HG03439 (cell line): ENCODE measurements at regions not wholly inside any gene's neighbourhood (a gene's known extent, or its start where the extent isn't known, plus 50 kb on each side); places are given as distances from the start of the nearest gene placed in this dataset.

Experiments
- ATAC-seq: cut with Tn5 transposase; IDR thresholded peaks from one replicate; pipeline ENCODE4 v1.9.1; 2021; ENCODE audit warnings: mild to moderate bottlenecking, moderate library complexity; ENCODE audit not compliant: unreplicated experiment

DNA sequence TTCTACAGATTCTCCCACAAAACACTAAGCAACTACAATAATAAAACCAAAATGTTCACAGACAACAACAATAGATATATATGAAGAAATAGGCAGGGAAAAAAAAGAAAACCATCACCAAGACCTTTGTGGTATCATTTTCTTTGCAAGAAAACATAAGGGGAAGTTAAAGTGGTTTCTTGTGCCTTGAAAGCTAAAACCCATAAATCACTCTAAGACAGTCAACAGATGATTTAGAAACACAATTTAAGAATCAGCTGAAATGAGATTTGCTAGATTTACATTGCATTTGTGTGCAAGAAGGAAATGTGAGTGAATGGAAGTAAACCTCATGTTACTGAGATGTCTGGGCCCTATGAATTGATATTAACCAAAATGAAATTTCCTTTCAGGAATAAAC, 1265.4 kb upstream of the GJE1 start:
- ATAC-seq: no peak

DNA sequence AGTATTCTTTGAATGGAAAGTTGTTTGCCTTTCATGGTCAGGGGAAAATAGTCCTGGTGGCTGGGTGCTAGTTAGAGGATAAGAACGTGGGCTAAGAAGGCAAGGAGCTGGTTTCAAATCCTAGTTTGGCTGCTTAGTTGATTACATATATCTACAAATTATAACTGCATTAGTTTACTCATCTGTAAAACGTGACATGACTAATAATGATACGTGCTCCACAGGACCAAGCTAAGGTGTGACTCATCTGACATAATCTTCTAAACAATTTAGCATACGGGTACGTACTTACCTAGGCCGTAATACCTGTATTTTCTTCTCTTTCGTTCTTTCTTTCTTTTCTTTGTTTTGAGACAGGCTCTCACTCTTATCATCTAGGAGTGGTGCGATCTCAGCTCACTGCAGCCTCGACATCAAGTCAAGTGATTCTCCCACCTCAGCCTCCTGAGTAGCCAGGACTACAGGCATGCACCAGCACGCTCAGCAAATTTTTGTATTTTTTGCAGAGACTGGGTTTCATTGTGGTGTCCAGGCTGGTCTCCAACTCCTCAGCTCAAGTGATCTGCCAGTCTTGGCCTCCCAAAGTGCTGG, 1274.2 kb upstream of the GJE1 start:
- ATAC-seq: no peak

DNA sequence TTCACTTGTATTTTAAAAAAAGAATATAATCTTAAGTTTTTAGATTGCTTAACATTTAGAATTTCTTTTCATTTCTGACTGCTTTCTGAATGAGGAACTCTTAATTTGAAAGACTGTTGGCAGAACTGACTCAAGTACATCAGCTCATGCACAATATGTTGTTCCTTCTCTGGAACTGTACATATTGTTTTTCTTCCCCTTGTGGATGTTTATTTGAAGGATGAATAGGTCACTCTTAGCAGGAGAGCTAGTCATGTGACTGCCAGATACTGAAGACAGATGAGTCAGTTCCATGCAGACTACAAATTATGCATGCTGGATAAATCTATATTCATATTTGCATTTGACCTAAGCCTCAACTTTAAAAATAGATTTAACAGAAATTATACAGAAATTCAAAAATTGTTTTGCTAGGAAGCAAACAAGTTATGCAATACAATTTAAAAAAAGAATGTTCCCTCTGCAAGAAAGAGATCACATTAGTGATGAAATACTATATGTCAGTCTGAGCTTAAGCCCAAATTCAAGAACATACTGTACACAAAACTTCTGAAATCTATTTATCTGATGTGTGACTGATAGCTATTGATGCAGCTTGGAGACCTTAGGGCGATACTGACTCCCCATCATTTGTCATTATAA, 1274.9 kb upstream of the GJE1 start:
- ATAC-seq: no peak

DNA sequence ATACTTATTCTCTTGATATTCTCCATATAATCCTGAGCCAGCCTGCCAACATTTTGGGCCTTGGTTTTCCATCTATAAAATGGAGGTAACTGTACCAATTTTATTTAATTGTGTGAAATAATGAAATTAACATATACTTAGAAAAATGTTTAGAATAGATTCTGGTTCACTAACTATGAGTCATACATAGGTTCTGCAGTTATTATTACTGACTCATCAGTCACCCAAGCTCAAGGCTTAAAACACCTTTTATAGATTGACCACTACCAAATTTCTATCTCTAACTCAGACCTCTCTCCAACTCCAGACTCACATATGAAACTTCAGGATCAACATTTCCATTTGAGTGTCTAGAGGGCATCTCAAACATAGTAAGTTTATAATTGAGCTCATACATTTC, 1277.2 kb upstream of the GJE1 start:
- no peak for ATAC-seq

DNA sequence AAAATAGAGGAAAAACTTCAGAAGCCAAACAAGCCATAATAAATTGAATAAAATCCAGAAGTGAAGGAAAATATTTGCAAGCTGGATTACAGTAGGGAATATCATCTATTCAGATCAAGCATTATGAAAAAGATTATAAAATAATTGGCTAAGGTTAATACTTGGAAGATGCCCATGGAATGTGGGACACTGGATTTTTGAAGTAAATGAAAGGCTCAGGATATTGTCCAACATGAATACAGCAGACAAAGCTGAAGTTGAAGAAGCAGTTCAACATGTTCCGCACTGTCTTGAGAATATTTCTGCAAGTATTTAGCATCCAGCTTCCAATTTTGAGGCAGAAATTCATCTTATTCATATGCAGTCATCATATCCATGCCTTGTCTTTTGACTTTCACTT, 1278.4 kb upstream of the GJE1 start:
- ATAC-seq: no peak

DNA sequence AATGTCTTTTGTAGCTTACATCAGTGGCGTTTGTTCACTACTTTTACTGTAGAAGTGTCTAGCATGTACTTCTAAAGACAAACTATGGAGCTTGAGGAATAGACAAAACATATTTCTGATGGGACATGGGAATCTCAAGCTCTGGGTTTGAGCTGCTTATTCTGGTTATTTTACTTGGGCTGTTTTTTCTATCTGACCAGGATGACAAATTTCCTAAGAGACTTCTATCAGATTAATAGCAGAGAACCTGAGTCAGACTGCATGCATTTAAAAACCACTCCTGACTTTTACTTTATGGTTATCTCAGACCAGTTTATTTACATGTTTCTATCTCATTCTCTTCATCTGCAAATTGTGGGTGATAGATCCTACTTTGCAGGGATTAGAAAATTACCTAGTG, 1282.3 kb upstream of the GJE1 start:
- ATAC-seq: no peak

DNA sequence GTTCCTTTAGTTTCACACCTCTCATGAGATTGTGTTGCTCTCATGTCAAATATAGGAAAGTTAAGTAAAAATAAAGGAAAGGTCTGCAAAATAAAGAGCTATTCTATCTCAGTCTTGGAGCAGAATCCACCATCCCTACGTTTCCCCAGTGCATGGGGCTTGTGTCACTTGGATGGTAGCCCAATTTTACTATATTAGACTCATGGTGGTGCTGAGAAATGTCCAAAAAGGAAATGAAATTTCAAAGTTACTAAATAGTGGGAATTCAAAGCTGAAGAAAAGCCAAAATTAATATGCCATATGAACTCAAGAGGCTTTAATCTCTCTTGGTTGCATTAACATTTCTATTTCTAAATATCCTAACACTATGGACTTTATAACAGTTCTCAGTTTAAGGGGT, 1283.3 kb upstream of the GJE1 start:
- ATAC-seq: no peak

DNA sequence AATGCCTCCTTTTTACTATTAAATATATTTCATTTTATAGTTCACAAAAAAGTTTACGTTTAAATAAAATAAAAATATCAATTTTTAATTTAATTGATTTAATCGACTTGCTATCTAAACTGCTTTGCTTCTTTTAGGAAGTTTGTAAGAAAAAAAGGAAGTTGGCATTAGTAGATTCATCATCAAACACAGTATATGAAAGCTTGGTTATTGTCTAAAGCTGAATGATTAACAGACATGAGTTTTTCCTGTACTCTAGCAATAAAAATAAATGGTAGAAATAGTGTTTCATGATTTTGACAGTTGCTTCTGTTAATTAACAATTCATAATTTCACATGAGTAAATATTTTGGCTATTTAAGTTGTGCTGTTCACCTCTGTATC, 1285.5 kb upstream of the GJE1 start:
- ATAC-seq: no peak

DNA sequence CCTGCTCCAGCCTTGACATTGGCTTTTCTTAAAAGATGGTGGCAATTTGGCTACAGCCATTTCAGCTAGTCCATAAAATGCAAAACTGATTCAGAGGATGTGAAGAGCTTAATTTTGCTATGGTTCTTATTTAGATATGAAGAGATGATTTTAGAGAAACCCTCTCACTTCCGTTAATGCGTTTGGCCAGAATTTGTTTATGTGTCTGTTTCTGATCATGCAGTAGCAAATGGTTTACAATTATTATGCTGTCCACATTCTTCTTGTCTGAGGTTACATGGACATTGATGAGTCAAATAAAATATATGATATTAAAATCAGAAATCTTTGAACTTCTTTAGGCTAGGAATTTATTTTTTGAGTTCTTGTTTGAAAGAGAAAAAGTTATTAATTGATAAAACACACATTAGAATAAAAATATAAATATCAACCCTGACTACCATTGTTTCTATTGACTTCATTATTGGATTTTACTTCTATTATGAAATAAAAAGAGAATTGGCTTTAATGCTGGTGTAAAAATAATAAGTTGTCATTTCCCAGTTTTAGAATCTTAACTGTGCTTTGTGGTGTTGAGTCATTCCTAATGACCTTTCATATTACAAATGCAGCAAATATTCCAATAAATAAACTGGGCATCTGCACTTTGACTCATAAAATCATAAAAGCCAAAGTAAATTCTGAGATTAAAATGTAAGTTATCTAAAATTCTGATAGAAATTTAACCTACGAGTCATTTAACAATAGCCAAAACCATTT, 1286.0 kb upstream of the GJE1 start:
- ATAC-seq: no peak

DNA sequence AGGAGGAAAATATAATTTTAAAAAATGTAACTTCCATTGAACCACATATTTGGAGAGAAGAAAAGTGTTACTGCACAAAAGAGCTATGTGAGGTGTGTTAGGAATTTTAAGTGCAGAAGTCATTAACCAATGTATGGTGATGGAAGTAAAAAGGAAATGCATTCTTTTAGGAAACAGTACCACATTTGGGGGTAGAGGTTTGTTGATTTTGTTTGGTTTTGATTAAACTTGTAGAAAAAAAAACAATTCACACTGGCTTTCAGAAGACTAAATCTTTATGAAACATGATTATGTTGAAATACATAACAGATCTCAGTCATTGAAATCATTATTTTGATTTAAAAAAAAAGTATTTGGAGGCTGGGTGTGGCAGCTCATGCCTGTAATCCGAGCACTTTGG, 1287.0 kb upstream of the GJE1 start:
- ATAC-seq: no peak

DNA sequence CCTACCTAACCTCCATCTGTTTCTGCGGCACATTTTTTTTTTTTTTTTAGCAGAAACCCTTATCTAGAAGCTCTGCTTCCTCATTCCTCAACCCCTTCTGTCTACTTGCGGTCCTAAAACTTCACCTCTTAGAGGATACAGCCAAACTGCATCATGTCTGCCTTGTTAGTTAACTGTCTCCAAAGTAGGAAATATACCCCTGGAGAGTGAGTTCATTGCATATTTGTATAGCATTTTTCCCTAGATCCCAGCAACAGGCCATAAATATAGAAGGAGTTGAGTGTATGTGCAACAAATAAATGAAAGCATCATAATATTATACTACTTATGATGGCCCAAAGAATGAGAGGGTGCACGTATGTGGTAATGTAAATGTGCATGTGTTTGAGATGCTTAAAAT, 1288.6 kb upstream of the GJE1 start:
- no peak for ATAC-seq

DNA sequence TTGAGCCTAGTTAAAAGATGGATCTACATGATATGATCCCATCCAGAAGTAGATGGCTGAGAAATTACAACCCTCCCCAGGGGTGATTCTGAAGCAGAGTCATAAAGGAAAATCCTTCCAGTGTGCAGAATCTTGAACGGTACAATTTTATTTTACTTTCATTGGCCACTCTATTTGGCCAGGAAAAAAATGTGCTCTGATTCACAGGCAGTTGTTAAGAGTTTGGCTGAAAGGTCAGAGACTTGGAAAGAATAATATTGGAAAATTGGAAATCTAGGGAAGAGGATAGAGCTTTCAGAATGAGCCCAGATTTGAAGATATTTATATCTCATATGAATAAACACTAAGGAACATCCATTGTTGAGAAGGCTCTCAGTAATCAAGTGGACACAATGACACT, 1299.3 kb upstream of the GJE1 start:
- no peak for ATAC-seq

DNA sequence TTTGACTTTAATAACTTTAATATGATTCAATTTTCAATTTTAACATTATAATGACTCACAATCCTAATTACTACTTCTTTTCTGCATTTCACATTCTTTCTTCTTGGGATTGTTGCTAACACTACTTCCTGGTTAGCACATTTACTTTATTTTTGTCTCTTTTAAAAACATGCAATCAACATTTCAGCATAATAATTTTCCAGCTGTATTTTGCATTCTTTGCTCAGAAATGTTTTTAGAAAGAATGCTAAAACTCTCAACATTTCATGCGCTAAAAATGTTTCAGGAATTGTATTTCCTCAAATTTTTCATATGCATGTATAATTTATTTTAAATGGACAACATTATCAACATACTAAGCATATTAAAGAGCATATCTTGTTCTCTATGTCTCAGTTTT, 1302.1 kb upstream of the GJE1 start:
- ATAC-seq: no peak

DNA sequence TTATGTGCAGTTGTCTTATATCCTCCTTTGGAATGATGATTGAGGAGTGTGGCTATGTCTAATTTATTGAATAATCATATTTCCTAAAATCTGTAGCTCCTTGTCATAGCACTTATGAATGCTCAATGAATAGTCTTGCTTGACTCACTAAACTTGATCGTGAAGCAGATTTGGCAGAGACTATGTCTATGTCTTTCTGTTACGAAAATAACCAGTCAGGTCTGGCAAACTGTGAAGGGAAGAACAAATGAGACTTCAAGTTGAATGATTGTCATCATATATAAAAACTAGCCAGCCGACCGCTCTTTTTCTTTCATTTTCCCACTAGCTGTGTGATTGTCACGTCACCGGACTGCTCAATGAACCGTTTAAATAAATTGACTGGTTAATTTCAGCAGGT, 1303.9 kb upstream of the GJE1 start:
- ATAC-seq: no peak

DNA sequence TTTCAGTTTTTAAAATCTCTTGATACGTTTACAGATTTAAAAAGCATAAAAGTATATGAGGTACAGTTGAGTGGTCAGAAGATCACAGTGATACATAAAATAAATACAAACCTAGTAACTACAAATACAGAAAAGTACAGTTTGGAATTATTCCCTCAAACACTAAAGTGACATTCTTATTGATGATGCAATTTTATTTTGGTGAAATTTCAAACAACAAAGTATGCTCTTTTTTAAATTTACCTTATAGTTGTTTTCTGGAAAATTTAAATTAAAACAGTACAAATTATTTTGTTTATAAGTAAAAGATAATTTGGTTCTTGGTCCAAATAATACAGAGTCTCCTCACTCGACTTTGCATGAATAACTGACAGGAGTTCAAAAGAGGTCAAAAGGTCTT, 1305.1 kb upstream of the GJE1 start:
- no peak for ATAC-seq

DNA sequence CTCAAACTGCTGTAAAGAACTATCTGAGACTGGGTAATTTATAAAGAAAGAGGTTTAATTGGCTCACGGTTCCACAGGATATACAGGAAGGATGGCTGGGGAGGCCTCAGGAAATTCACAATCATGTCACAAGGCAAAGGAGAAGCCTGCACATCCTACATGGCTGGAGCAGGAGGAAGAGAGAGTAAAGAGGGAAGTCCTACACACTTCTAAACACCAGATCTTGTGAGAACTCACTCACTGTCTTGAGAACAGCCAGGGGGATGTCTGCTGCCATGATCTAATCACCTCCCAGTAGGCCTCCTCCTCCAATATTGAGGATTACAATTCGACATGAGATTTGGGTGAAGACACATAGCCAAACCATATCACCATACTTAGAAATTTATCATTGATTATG, 1307.0 kb upstream of the GJE1 start:
- ATAC-seq: no peak

DNA sequence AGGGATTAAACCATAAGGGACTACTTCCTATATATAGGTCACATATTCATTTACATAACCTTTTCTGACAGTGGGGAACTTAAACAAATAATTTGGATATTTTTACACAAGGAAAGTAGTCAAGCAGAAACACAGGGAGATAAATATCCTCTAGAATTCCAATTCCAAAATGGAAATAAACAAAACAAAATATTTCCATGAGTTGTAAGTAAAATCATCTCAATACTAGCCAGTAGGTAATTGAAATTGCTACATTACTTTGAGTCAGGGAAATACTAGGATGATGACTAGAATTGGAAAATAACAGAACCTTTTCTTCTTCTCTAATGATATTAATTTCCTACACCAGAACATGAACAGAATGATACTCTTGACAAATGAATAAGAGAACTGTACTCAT, 1308.1 kb upstream of the GJE1 start:
- no peak for ATAC-seq

DNA sequence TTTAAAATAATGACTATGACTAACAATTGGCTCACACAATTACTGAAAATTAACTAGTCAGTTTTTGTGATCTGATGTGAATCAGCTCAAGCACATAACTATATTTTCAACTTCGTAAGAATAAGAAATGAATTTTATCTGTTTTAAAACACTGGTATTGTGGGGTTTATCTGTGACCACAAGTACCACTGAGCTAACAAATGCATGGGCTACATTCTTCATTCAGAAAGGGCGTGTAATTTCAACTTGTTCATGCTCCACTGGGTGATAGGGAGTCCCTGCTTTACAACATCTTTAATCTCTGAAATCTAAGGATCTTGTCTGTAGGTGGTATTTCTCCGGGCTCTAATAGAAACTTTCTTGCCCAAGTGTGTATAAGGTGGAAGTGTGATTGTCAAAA, 1311.5 kb upstream of the GJE1 start:
- ATAC-seq: no peak

DNA sequence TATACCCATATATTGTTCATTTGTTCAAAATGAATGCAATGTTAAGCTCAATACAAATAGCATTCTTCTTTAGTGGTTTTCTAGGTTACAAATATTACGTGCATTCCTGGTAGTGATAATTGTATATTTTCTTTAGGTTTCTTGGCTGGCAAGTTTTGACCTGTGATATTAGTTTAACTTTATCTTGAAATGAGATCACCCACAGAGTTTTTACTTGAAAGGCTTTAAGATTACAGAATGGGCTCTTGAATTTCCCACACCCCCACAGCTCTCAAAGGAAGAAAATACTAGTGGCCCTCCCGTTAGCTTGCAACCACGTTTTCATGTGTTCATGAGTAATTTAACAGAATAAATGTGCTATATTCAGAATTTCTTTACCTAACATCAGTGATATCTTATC, 1315.5 kb upstream of the GJE1 start:
- no peak for ATAC-seq

DNA sequence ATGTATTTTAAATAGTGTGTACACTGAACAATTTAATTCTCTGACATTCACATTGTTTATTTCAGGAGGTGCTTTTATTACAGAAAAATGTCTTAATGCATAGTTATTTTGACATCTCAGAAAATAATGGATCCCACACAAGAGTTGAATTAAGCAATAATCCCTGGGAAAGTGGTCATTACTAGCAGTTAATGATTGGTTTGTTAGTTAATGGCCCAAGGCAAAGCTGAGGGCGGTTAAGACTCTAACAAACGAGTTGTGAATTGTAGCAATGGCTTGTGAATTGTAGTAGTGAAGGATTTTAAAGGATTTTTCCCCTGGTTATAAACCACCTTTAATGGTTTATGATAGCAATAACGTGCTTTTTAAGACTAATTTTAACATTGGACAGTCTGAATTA, 1316.0 kb upstream of the GJE1 start:
- no peak for ATAC-seq

DNA sequence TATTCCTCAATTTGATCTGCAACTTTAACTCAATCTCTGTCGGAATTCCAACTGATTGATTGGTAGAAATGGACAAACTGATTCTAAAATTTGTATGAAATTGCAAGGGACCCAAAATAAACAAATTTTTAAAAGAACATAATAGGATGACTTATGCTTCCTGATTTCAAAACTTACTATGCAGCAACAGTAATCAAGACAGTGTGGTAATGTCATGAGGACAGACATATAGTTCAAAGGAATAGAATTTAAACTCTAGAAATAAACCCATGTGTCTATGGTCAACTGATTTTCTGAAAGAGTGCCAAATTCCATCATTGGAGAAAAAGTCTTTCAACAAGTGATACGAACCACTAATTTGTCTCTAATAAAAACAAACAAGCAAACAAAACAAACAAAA, 1320.1 kb upstream of the GJE1 start:
- no peak for ATAC-seq

DNA sequence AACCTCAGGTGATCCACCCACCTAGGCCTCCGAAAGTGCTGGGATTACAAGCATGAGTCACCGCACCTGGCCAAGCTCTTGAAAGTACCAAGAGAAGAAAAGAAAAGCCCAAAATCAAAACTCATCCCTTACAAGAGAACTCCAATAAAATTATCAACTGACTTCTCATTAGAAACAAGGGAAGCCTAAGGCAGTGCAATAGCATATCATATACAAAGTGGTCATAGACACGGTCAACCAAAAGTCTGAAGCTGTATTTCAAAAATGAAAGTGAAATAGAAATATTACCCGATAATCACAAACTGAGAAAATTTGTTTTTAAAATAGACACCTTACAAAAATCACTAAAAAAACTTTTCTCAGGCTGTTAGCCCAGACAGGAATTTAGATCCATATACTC, 1321.1 kb upstream of the GJE1 start:
- no peak for ATAC-seq

DNA sequence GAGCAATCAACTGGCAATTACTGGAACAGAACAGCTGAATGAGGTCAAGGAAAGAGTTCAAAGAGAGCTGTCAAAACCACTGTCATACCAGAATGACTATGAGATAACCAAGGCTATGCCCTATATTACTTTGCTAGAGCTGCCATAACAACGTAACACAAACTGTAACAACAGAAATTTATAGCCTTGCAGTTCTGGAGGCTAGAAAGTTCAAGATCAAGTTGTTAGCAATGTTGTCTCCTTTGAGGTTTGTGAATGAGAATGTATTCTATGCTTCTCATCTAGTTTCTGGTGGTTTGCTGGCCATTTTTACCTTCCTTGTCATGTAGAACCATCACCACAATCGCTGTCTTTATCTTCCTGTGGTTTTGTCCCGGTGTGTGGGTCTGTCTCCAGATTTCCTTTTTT, 1323.0 kb upstream of the GJE1 start:
- peak; percentile 91 for ATAC-seq
